ENCODE measurements at regions not wholly inside any gene's neighbourhood (a gene's known extent, or its start where the extent isn't known, plus 50 kb on each side); places are given as distances from the start of the nearest gene placed in this dataset.

DNA sequence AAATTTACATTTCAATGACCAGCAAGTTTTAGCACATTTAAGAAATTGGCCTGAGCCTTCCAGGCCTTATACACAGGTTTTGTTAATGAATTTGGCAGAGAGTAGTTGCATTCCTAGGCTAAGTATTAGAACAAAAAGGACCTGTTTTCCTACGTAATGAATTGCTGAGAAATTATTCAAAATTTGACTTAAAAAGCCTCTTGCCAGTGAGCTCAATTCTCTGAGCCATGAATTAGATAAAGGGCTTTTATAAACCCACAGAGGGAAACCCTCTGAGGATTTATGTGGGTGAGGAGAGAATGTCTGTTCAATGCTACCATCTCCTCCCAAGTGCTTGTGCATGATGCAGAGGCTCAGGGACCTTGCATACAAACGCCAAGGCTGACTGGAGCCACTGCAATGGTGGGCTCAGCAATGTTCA, 94.5 kb upstream of the PELI2 start:
- H3K4me3 ChIP-seq (replicated peaks; ENCODE audit: low read depth, low read length): no peak overlapping the region
- TF ChIP-seq, protein P1, sequence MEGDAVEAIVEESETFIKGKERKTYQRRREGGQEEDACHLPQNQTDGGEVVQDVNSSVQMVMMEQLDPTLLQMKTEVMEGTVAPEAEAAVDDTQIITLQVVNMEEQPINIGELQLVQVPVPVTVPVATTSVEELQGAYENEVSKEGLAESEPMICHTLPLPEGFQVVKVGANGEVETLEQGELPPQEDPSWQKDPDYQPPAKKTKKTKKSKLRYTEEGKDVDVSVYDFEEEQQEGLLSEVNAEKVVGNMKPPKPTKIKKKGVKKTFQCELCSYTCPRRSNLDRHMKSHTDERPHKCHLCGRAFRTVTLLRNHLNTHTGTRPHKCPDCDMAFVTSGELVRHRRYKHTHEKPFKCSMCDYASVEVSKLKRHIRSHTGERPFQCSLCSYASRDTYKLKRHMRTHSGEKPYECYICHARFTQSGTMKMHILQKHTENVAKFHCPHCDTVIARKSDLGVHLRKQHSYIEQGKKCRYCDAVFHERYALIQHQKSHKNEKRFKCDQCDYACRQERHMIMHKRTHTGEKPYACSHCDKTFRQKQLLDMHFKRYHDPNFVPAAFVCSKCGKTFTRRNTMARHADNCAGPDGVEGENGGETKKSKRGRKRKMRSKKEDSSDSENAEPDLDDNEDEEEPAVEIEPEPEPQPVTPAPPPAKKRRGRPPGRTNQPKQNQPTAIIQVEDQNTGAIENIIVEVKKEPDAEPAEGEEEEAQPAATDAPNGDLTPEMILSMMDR (IDR thresholded peaks at IDR 0.05; ENCODE audit: low read depth, low read length, missing control alignments): no peak
- DNase-seq (ENCODE audit: extremely low read depth, low read depth): no peak

DNA sequence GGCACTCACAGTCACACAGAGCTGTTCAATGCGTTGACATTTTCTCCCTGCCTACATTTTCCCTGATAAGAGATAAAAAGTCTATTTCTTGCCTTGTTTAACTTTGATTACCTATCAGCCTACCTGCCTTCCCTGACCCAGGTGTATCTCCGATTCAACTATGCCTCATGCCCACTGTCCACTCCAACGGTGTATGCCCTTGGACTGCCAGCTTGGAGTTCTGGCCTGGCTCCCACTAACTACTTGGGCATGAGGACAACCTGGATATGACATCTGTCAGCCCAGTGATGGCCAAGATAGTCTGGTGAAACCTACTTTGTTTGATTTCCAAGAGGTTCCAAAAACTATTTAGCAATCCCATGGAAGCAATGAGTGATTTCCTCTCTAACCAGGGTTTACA, 93.0 kb upstream of the PELI2 start:
- TF ChIP-seq, protein P1 (IDR thresholded peaks at IDR 0.05; ENCODE audit: low read depth, low read length, missing control alignments): no peak
- H3K4me3 ChIP-seq (replicated peaks; ENCODE audit: low read depth, low read length): no peak overlapping the region
- DNase-seq (ENCODE audit: extremely low read depth, low read depth): no peak

GRCh38 chr14:56026506-56026905, 91.7 kb upstream of the PELI2 start:
- H3K4me3 ChIP-seq (replicated peaks; ENCODE audit: low read depth, low read length): no peak overlapping the region
- TF ChIP-seq, protein P1 (IDR thresholded peaks at IDR 0.05; ENCODE audit: low read depth, low read length, missing control alignments): no peak
- no peak for DNase-seq (ENCODE audit: extremely low read depth, low read depth)

DNA sequence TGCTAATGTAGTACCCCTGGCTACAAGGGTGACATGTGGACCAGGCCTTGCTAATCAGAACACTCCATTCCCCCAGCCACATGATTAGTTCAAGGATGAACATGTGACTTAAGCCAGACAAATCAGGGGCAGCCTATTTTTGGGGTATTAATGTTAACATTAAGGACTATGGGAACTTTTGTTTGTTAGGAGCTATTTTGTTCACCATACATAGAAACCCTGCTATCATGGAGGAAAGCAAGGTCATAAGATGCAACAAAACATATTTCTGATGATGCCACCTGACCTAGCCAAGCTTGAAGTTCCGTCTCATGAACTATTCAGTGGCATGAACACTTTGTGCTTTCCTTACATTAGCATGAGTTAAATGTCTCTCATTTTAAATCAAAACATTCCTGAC, 90.8 kb upstream of the PELI2 start:
- no peak for DNase-seq (ENCODE audit: extremely low read depth, low read depth)
- TF ChIP-seq, protein P1 (IDR thresholded peaks at IDR 0.05; ENCODE audit: low read depth, low read length, missing control alignments): no peak
- no peak overlapping the region for H3K4me3 ChIP-seq (replicated peaks; ENCODE audit: low read depth, low read length)

DNA sequence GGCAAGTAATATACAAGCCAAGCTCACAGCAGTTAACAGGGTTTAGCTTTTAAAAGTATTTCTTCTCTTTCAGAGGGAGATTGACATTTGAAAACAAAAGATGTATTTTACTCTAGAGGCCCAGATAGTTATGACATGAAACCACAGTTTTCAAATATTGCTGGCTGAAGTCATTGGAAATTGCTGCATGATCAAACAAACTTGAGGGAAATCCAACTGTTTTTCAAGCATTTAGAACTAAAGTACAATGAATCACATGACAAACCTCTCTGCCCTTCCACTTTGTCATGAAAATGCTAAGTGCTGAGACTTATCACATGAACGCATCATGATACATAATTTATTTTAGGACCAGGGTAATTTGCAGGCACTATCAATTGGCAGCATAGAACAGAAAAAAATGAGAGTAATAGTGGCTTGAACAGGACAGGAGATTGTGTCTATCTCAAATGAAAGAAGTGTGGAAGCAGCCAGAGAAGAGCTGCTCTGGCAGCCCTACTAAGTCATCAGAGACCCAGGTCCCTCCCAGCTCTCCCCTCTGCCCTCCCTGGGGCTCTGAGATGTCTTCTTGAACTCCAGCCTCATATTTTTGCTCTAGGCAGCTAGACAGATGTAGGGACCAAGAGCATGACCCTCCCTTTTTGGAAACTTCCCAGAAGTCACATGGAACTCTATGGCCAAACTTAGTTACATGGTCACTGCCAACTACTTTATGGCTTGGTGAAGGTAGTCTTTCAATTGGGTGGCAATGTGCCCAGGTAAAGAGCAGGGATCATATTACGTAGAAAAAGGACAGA, 90.1 kb upstream of the PELI2 start:
- no peak overlapping the region for H3K4me3 ChIP-seq (replicated peaks; ENCODE audit: low read depth, low read length)
- TF ChIP-seq, protein P1 (IDR thresholded peaks at IDR 0.05; ENCODE audit: low read depth, low read length, missing control alignments): no peak
- DNase-seq (ENCODE audit: extremely low read depth, low read depth): no peak

DNA sequence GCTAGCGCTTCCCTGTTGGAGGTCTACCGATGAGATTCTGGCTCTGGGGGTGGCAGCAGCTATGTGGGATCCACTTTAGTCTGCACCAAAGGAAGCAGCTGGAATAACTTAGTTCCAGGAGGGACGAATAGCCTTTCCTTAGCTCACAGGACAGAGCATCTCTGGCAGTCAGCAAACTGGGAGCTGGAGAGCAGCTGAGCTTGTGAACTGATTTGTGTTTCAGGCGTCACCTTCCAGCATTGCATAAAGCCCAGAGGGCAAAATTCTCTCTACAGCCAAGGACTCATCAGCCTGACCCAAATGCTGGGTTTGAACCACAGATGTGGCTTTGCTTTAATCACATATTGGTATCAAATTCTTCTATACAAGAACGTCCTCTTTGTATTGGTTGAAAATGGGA, 81.9 kb upstream of the PELI2 start:
- DNase-seq (ENCODE audit: extremely low read depth, low read depth): peak; percentile 1
- no peak overlapping the region for H3K4me3 ChIP-seq (replicated peaks; ENCODE audit: low read depth, low read length)
- TF ChIP-seq, protein P1 (IDR thresholded peaks at IDR 0.05; ENCODE audit: low read depth, low read length, missing control alignments): no peak

GRCh38 chr14:56040121-56040520, 78.1 kb upstream of the PELI2 start:
- TF ChIP-seq, protein P1 (IDR thresholded peaks at IDR 0.05; ENCODE audit: low read depth, low read length, missing control alignments): no peak
- no peak overlapping the region for H3K4me3 ChIP-seq (replicated peaks; ENCODE audit: low read depth, low read length)
- no peak for DNase-seq (ENCODE audit: extremely low read depth, low read depth)

Data from HFF-Myc (cell line).